C4-2B (cell line): ENCODE measurements at regions not wholly inside any gene's neighbourhood (a gene's known extent, or its start where the extent isn't known, plus 50 kb on each side); places are given as distances from the start of the nearest gene placed in this dataset.

Source experiments
- CTCF ChIP-seq: fragments of 450-650 bp; conservative IDR thresholded peaks from 2 replicates; pipeline ENCODE4 v1.5.1; 2017; ENCODE audit warnings: mild to moderate bottlenecking
- ZFX ChIP-seq: fragments of 450-650 bp; IDR thresholded peaks from 2 replicates; pipeline ENCODE4 v1.6.1; 2017

GRCh38 chr9:116072046-116072445 lies 81.5 kb upstream of the PAPPA start:
- TF ChIP-seq CTCF (no peak), ZFX (no peak)
